Mammary epithelial cell (primary cell): ENCODE measurements at regions not wholly inside any gene's neighbourhood (a gene's known extent, or its start where the extent isn't known, plus 50 kb on each side); places are given as distances from the start of the nearest gene placed in this dataset.

Source experiments
- CTCF ChIP-seq, 2 donors: IDR thresholded peaks in 1 of 2; conservative IDR thresholded peaks in 1 of 2; 2 replicates each; pipeline ENCODE4 v1.5.1; 2011 to 2012; ENCODE audit warnings: inconsistent platforms in 2 of 2, low read length in 2 of 2, mild to moderate bottlenecking in 2 of 2, control low read depth in 1 of 2, low read depth in 1 of 2; ENCODE audit not compliant: insufficient read depth in 1 of 2; ENCODE audit errors: extremely low read depth in 1 of 2
- EZH2 ChIP-seq: IDR thresholded peaks from 2 replicates; pipeline ENCODE4 v1.6.1; 2012; ENCODE audit warnings: low read length, inconsistent platforms, borderline replicate concordance

DNA sequence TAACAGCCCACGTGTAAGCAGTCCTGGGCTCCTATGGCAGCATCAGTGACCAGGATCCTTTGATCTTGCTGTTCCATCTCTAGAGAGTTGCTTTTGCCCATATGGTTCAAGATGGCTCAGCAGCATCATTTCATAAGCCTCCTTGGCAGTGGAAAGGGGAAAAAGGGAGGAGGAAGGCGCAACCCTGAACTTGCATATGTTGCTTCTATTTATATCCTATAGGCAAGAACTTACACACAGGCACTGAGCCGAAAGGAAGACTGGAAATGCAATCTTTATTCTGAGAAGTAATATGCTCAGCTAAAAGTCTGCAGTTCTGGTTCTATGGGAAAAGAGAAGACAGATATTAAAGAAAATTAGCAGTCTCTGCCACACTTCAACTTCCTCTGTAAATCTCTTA lies 167.7 kb upstream of the PLXNC1 start:
- no peak for TF ChIP-seq CTCF (conservative IDR thresholded peaks at IDR 0.05 in 1 of 2, IDR thresholded peaks at IDR 0.05 in 1 of 2; ENCODE audit: extremely low read depth in 1 of 2, insufficient read depth in 1 of 2, low read depth in 1 of 2, low read length in 2 of 2)
- TF ChIP-seq EZH2 = no peak
